ENCODE measurements at regions not wholly inside any gene's neighbourhood (a gene's known extent, or its start where the extent isn't known, plus 50 kb on each side); places are given as distances from the start of the nearest gene placed in this dataset.

GRCh38 chr12:105775343-105775742 is 363.4 kb downstream of the NUAK1 start:
- DNase-seq (ENCODE audit: low read depth in 1 of 2, low spot score in 2 of 2), result peak in 1 of 2 experiments; percentile 37

GRCh38 chr12:105783983-105784947 is 354.5 kb downstream of the NUAK1 start:
- H3K9me3 ChIP-seq (replicated peaks), result no peaks in the 10 kb centered on the region
- H3K36me3 ChIP-seq, result no peaks in the 10 kb centered on the region
- H3K27me3 ChIP-seq (replicated peaks), result no peaks in the 10 kb centered on the region
- H3K4me1 ChIP-seq (replicated peaks), result no peaks in the 10 kb centered on the region
- H3K4me3 ChIP-seq, result no peak overlapping the region
- no peak for DNase-seq (ENCODE audit: low read depth in 1 of 2, low spot score in 2 of 2)
- no peak overlapping the region for H3K27ac ChIP-seq

More at GRCh38 chr12:105775343-105775742, 363.4 kb downstream of the NUAK1 start:
- Histone ChIP-seq H3K27me3 (replicated peaks) (no peaks in the 10 kb centered on the region), H3K4me3 (no peak overlapping the region), H3K9me3 (replicated peaks) (no peaks in the 10 kb centered on the region), H3K36me3 (no peaks in the 10 kb centered on the region), H3K27ac (no peak overlapping the region), H3K4me1 (replicated peaks) (peaks cover 6% of the 10 kb centered on the region; the same call in 1 of the 2 replicates)

- H3K9me3 ChIP-seq (replicated peaks), result no peaks in the 10 kb centered on the region
- no peaks in the 10 kb centered on the region for H3K36me3 ChIP-seq
- no peak overlapping the region for H3K4me3 ChIP-seq
- no peaks in the 10 kb centered on the region for H3K4me1 ChIP-seq (replicated peaks)
- H3K27me3 ChIP-seq (replicated peaks), result no peaks in the 10 kb centered on the region
- no peak for DNase-seq (ENCODE audit: low read depth in 1 of 2, low spot score in 2 of 2)
- H3K27ac ChIP-seq, result no peak overlapping the region
Measured at GRCh38 chr12:105793421-105793820, 345.3 kb downstream of the NUAK1 start.

- no peak overlapping the region for H3K4me3 ChIP-seq
- no peak for DNase-seq (ENCODE audit: low read depth in 1 of 2, low spot score in 2 of 2)
- no peak overlapping the region for H3K27ac ChIP-seq
- no peaks in the 10 kb centered on the region for H3K27me3 ChIP-seq (replicated peaks)
- H3K9me3 ChIP-seq (replicated peaks), result no peaks in the 10 kb centered on the region; the same call in 1 of the 2 replicates
- H3K4me1 ChIP-seq (replicated peaks), result peaks cover 6% of the 10 kb centered on the region; the same call in 1 of the 2 replicates
- H3K36me3 ChIP-seq, result no peaks in the 10 kb centered on the region
Measured at GRCh38 chr12:105798256-105798845, 340.4 kb downstream of the NUAK1 start.

GRCh38 chr12:105799103-105799502 is 339.7 kb downstream of the NUAK1 start:
- peaks cover 9% of the 10 kb centered on the region; the same call in 1 of the 2 replicates for H3K4me1 ChIP-seq (replicated peaks)
- no peak for DNase-seq (ENCODE audit: low read depth in 1 of 2, low spot score in 2 of 2)

GRCh38 chr12:105801351-105801750 is 337.4 kb downstream of the NUAK1 start:
- no peak overlapping the region for H3K27ac ChIP-seq
- DNase-seq (ENCODE audit: low read depth in 1 of 2, low spot score in 2 of 2), result no peak
- peaks cover 9% of the 10 kb centered on the region; the same call in 1 of the 2 replicates for H3K4me1 ChIP-seq (replicated peaks)
- H3K36me3 ChIP-seq, result no peaks in the 10 kb centered on the region
- no peaks in the 10 kb centered on the region for H3K27me3 ChIP-seq (replicated peaks)
- H3K4me3 ChIP-seq, result no peak overlapping the region
- no peaks in the 10 kb centered on the region; the same call in 1 of the 2 replicates for H3K9me3 ChIP-seq (replicated peaks)

More at GRCh38 chr12:105799103-105799502, 339.7 kb downstream of the NUAK1 start:
- Histone ChIP-seq H3K9me3 (replicated peaks) (no peaks in the 10 kb centered on the region; the same call in 1 of the 2 replicates), H3K27me3 (replicated peaks) (no peaks in the 10 kb centered on the region), H3K4me3 (no peak overlapping the region), H3K27ac (no peak overlapping the region), H3K36me3 (no peaks in the 10 kb centered on the region)

- no peak overlapping the region for H3K4me3 ChIP-seq
- H3K4me1 ChIP-seq (replicated peaks), result peaks cover 13% of the 10 kb centered on the region; the same call in 1 of the 2 replicates
- no peaks in the 10 kb centered on the region for H3K36me3 ChIP-seq
- DNase-seq (ENCODE audit: low read depth in 1 of 2, low spot score in 2 of 2), result peak; percentile 28 to 48
- H3K9me3 ChIP-seq (replicated peaks), result no peaks in the 10 kb centered on the region; the same call in 1 of the 2 replicates
- H3K27me3 ChIP-seq (replicated peaks), result no peaks in the 10 kb centered on the region
- no peak overlapping the region for H3K27ac ChIP-seq
Measured at GRCh38 chr12:105803292-105803691, 335.5 kb downstream of the NUAK1 start.

- no peaks in the 10 kb centered on the region for H3K27me3 ChIP-seq (replicated peaks)
Measured at GRCh38 chr12:105804591-105805265, 334.0 kb downstream of the NUAK1 start.

GRCh38 chr12:105805730-105806399 is 332.9 kb downstream of the NUAK1 start:
- Histone ChIP-seq H3K27ac (no peak overlapping the region), H3K4me3 (no peak overlapping the region), H3K4me1 (replicated peaks) (peaks cover 13% of the 10 kb centered on the region; the same call in 1 of the 2 replicates), H3K9me3 (replicated peaks) (no peaks in the 10 kb centered on the region; the same call in 1 of the 2 replicates), H3K36me3 (no peaks in the 10 kb centered on the region), H3K27me3 (replicated peaks) (no peaks in the 10 kb centered on the region)
- DNase-seq (ENCODE audit: low read depth in 1 of 2, low spot score in 2 of 2), result no peak

More at GRCh38 chr12:105804591-105805265, 334.0 kb downstream of the NUAK1 start:
- no peak for DNase-seq (ENCODE audit: low read depth in 1 of 2, low spot score in 2 of 2)
- H3K36me3 ChIP-seq, result no peaks in the 10 kb centered on the region
- no peaks in the 10 kb centered on the region; the same call in 1 of the 2 replicates for H3K9me3 ChIP-seq (replicated peaks)
- H3K4me1 ChIP-seq (replicated peaks), result peaks cover 13% of the 10 kb centered on the region; the same call in 1 of the 2 replicates
- H3K4me3 ChIP-seq, result no peak overlapping the region
- H3K27ac ChIP-seq, result no peak overlapping the region

GRCh38 chr12:105806400-105806770 is 332.4 kb downstream of the NUAK1 start:
- no peak overlapping the region for H3K27ac ChIP-seq
- no peaks in the 10 kb centered on the region; the same call in 1 of the 2 replicates for H3K9me3 ChIP-seq (replicated peaks)
- H3K27me3 ChIP-seq (replicated peaks), result no peaks in the 10 kb centered on the region
- no peak for DNase-seq (ENCODE audit: low read depth in 1 of 2, low spot score in 2 of 2)
- peaks cover 13% of the 10 kb centered on the region; the same call in 1 of the 2 replicates for H3K4me1 ChIP-seq (replicated peaks)
- no peak overlapping the region for H3K4me3 ChIP-seq
- no peaks in the 10 kb centered on the region for H3K36me3 ChIP-seq

- DNase-seq (ENCODE audit: low read depth in 1 of 2, low spot score in 2 of 2), result no peak
- no peaks in the 10 kb centered on the region for H3K9me3 ChIP-seq (replicated peaks)
- H3K4me3 ChIP-seq, result no peak overlapping the region
- H3K27me3 ChIP-seq (replicated peaks), result no peaks in the 10 kb centered on the region
- H3K36me3 ChIP-seq, result no peaks in the 10 kb centered on the region
- no peaks in the 10 kb centered on the region for H3K4me1 ChIP-seq (replicated peaks)
- H3K27ac ChIP-seq, result no peak overlapping the region
Measured at GRCh38 chr12:105812366-105812765, 326.4 kb downstream of the NUAK1 start.

- DNase-seq (ENCODE audit: low read depth in 1 of 2, low spot score in 2 of 2), result no peak
- no peak overlapping the region for H3K4me3 ChIP-seq
- no peaks in the 10 kb centered on the region for H3K4me1 ChIP-seq (replicated peaks)
- H3K36me3 ChIP-seq, result no peaks in the 10 kb centered on the region
- no peak overlapping the region for H3K27ac ChIP-seq
- no peaks in the 10 kb centered on the region for H3K9me3 ChIP-seq (replicated peaks)
- no peaks in the 10 kb centered on the region for H3K27me3 ChIP-seq (replicated peaks)
Measured at GRCh38 chr12:105813201-105813600, 325.6 kb downstream of the NUAK1 start.

GRCh38 chr12:105814283-105814682 is 324.5 kb downstream of the NUAK1 start:
- Histone ChIP-seq H3K9me3 (replicated peaks) (no peaks in the 10 kb centered on the region), H3K36me3 (no peaks in the 10 kb centered on the region), H3K4me1 (replicated peaks) (no peaks in the 10 kb centered on the region), H3K27me3 (replicated peaks) (no peaks in the 10 kb centered on the region), H3K27ac (no peak overlapping the region), H3K4me3 (no peak overlapping the region)
- DNase-seq (ENCODE audit: low read depth in 1 of 2, low spot score in 2 of 2), result no peak

Data from SJSA1 (cell line).